ENCODE measurements at regions not wholly inside any gene's neighbourhood (a gene's known extent, or its start where the extent isn't known, plus 50 kb on each side); places are given as distances from the start of the nearest gene placed in this dataset.
A peak's percentile ranks its signal among the peaks of the same experiment; 100 is the strongest.

GRCh38 chr15:89015412-89016097 is 72.7 kb upstream of the ABHD2 start:
- Histone ChIP-seq H3K4me1 (ENCODE audit: control insufficient read depth in 2 of 2, insufficient read depth in 1 of 2, low read depth in 1 of 2, low read length in 2 of 2) (peaks cover 4 to 7% of the 10 kb centered on the region in 2 donors), H2AFZ (ENCODE audit: low read length) (no peak overlapping the region), H2BK12ac (ENCODE audit: low read length) (no peak overlapping the region), H3K9ac (ENCODE audit: low read depth, low read length, poor library complexity) (no peak overlapping the region), H2BK5ac (ENCODE audit: low read length) (no peak overlapping the region), H4K8ac (ENCODE audit: low read depth, low read length) (no peak overlapping the region), H4K91ac (ENCODE audit: low read depth, low read length, poor library complexity) (no peak overlapping the region), H3K27ac (replicated peaks; ENCODE audit: low read length) (no peak overlapping the region), H3K4me3 (ENCODE audit: low read length in 2 of 2) (no peak overlapping the region), H3K27me3 (ENCODE audit: control insufficient read depth in 3 of 3, insufficient read depth in 3 of 3, low read depth in 1 of 3, low read length in 3 of 3) (peaks cover 0 to 15% (median 0%) of the 10 kb centered on the region in 3 experiments), H3K79me1 (ENCODE audit: low read depth, low read length) (no peaks in the 10 kb centered on the region), H3K18ac (ENCODE audit: low read length) (no peak overlapping the region), H3K14ac (ENCODE audit: low read length) (no peak overlapping the region), H2BK120ac (ENCODE audit: low read depth, low read length) (no peak overlapping the region), H2AK5ac (ENCODE audit: low read depth, low read length) (no peak overlapping the region), H3K9me3 (replicated peaks in 1 of 2; ENCODE audit: control insufficient read depth in 2 of 2, insufficient read depth in 1 of 2, low read depth in 1 of 2, low read length in 2 of 2) (peaks cover 0 to 5% of the 10 kb centered on the region in 2 donors), H3K4ac (ENCODE audit: low read length) (no peak overlapping the region), H2BK15ac (ENCODE audit: low read length) (no peak overlapping the region), H3K36me3 (replicated peaks in 1 of 2; ENCODE audit: control insufficient read depth in 2 of 2, insufficient read depth in 2 of 2, low read length in 2 of 2) (no peaks in the 10 kb centered on the region), H3K23ac (ENCODE audit: low read depth, low read length, poor library complexity) (no peak overlapping the region), H3K4me2 (ENCODE audit: insufficient read depth, low read length, poor library complexity, severe bottlenecking) (no peak overlapping the region)
- no CpG with 5 or more reads among the region's 5 CpGs for WGBS, 2 donors (ENCODE audit: extremely low coverage in 2 of 2, insufficient read length in 2 of 2, insufficient replicate concordance in 1 of 2)
- DNase-seq (ENCODE audit: low spot score), result no peak

DNA sequence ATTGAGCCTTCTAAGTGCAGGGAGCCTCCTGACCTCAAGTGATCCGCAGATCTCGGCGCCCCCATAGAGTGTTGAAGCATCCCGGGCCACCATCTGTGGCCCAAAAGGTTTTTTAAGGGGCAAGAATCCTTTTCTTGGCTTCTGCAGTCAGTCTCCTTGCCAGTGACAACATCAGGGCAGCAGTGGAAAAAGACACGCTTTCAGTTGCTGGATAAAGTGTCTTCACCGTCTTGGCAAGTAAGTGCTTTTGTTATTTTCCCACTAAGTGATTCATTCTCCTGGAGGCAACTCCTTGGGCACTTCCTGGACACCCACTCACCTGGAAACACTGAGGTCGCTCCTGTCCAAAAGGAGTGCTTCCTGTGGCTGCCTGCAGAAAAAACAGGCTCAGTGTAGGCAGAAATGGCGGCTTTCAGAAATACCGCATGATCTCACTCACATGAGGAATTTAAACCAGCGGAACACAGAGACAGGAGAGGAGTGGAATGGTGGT is 71.7 kb upstream of the ABHD2 start:
- Histone ChIP-seq H2BK15ac (ENCODE audit: low read length) (no peak overlapping the region), H3K9ac (ENCODE audit: low read depth, low read length, poor library complexity) (no peak overlapping the region), H2BK12ac (ENCODE audit: low read length) (no peak overlapping the region), H3K4me2 (ENCODE audit: insufficient read depth, low read length, poor library complexity, severe bottlenecking) (no peak overlapping the region), H3K4me3 (ENCODE audit: low read length in 2 of 2) (no peak overlapping the region), H3K14ac (ENCODE audit: low read length) (no peak overlapping the region), H2BK120ac (ENCODE audit: low read depth, low read length) (no peak overlapping the region), H3K18ac (ENCODE audit: low read length) (no peak overlapping the region), H2AFZ (ENCODE audit: low read length) (peak overlapping the region; percentile 55), H4K8ac (ENCODE audit: low read depth, low read length) (no peak overlapping the region), H3K4ac (ENCODE audit: low read length) (no peak overlapping the region), H3K36me3 (replicated peaks in 1 of 2; ENCODE audit: control insufficient read depth in 2 of 2, insufficient read depth in 2 of 2, low read length in 2 of 2) (no peaks in the 10 kb centered on the region), H2AK5ac (ENCODE audit: low read depth, low read length) (no peak overlapping the region), H2BK5ac (ENCODE audit: low read length) (no peak overlapping the region), H3K27me3 (ENCODE audit: control insufficient read depth in 3 of 3, insufficient read depth in 3 of 3, low read depth in 1 of 3, low read length in 3 of 3) (peaks cover 0 to 15% (median 0%) of the 10 kb centered on the region in 3 experiments), H3K23ac (ENCODE audit: low read depth, low read length, poor library complexity) (no peak overlapping the region), H3K27ac (replicated peaks; ENCODE audit: low read length) (no peak overlapping the region), H4K91ac (ENCODE audit: low read depth, low read length, poor library complexity) (no peak overlapping the region), H3K4me1 (ENCODE audit: control insufficient read depth in 2 of 2, insufficient read depth in 1 of 2, low read depth in 1 of 2, low read length in 2 of 2) (peaks cover 4 to 7% of the 10 kb centered on the region in 2 donors), H3K9me3 (replicated peaks in 1 of 2; ENCODE audit: control insufficient read depth in 2 of 2, insufficient read depth in 1 of 2, low read depth in 1 of 2, low read length in 2 of 2) (peaks cover 0 to 5% of the 10 kb centered on the region in 2 donors), H3K79me1 (ENCODE audit: low read depth, low read length) (no peaks in the 10 kb centered on the region)
- WGBS, 2 donors (ENCODE audit: extremely low coverage in 2 of 2, insufficient read length in 2 of 2, insufficient replicate concordance in 1 of 2), result no CpG with 5 or more reads among the region's 10 CpGs
- no peak for DNase-seq (ENCODE audit: low spot score)

DNA sequence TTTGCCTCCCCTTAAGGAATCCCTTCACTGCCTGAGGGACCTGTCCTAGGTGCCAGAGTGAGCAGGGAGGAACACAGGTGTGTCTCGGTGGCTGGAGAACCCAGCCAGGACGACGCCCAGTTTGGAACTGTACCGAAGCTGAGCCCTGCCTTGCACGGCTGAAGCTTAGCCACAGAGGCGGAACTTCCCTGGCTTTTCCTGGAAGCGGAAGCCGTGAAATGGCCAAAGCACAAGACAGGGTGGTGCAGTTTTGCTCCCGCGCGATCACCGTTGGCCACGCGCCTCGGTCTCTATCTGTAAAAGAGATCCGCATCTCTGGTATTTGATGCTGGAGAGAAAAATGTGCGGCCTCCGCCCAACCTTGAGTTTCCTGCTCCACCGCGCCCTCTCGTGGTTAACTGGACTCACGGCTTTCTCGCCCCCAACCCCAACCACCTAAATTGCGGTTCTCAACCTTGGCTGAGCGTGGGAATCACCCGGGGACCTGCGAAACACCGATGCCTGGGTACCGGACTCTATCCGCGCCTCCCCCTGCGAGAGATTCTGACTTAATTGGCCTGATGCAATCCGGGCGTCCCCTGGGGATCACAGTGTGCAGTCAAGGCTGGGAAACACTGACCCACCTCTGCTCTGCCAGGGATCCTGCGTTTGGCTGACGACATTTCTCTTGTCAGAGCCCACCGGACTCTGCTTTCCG is 70.7 kb upstream of the ABHD2 start:
- Histone ChIP-seq H2BK15ac (ENCODE audit: low read length) (peak overlapping the region; percentile 46), H3K14ac (ENCODE audit: low read length) (no peak overlapping the region), H3K9ac (ENCODE audit: low read depth, low read length, poor library complexity) (peak overlapping the region; percentile 36), H3K27ac (replicated peaks; ENCODE audit: low read length) (no peak overlapping the region), H3K4me1 (ENCODE audit: control insufficient read depth in 2 of 2, insufficient read depth in 1 of 2, low read depth in 1 of 2, low read length in 2 of 2) (peaks cover 4 to 7% of the 10 kb centered on the region in 2 donors), H3K27me3 (ENCODE audit: control insufficient read depth in 3 of 3, insufficient read depth in 3 of 3, low read depth in 1 of 3, low read length in 3 of 3) (peaks cover 0 to 20% (median 0%) of the 10 kb centered on the region in 3 experiments), H2BK120ac (ENCODE audit: low read depth, low read length) (no peak overlapping the region), H4K91ac (ENCODE audit: low read depth, low read length, poor library complexity) (no peak overlapping the region), H3K23ac (ENCODE audit: low read depth, low read length, poor library complexity) (no peak overlapping the region), H2BK12ac (ENCODE audit: low read length) (no peak overlapping the region), H4K8ac (ENCODE audit: low read depth, low read length) (no peak overlapping the region), H3K4ac (ENCODE audit: low read length) (no peak overlapping the region), H3K9me3 (replicated peaks in 1 of 2; ENCODE audit: control insufficient read depth in 2 of 2, insufficient read depth in 1 of 2, low read depth in 1 of 2, low read length in 2 of 2) (peaks cover 0 to 5% of the 10 kb centered on the region in 2 donors), H3K18ac (ENCODE audit: low read length) (peak overlapping the region; percentile 81), H3K79me1 (ENCODE audit: low read depth, low read length) (no peaks in the 10 kb centered on the region), H2AK5ac (ENCODE audit: low read depth, low read length) (no peak overlapping the region), H3K4me3 (ENCODE audit: low read length in 2 of 2) (peak overlapping the region; percentile 13 to 47), H3K4me2 (ENCODE audit: insufficient read depth, low read length, poor library complexity, severe bottlenecking) (peak overlapping the region; percentile 48), H3K36me3 (replicated peaks in 1 of 2; ENCODE audit: control insufficient read depth in 2 of 2, insufficient read depth in 2 of 2, low read length in 2 of 2) (no peaks in the 10 kb centered on the region), H2AFZ (ENCODE audit: low read length) (peak overlapping the region; percentile 64), H2BK5ac (ENCODE audit: low read length) (no peak overlapping the region)
- no CpG with 5 or more reads among the region's 38 CpGs for WGBS, 2 donors (ENCODE audit: extremely low coverage in 2 of 2, insufficient read length in 2 of 2, insufficient replicate concordance in 1 of 2)
- peak; percentile 80 for DNase-seq (ENCODE audit: low spot score)

DNA sequence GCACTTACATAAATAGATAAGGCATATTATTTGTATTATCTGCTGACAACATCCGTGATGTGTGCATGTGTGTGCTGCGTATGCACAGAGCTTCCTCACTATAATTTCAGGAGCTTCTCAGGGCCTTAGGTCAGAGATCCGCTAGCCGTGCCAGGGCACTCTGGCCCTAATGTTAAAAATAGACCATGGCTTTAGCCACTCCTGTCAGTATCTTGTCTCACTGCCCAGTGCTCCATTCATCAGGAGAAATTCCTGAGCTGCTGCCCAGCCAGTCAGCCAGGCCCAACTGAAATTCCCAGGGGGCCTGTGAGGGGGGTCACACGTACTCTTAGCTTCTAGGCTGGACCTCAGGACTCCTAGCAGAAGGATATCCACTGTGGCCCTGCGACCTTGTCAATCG is 70.0 kb upstream of the ABHD2 start:
- Histone ChIP-seq H3K4me3 (ENCODE audit: low read length in 2 of 2) (no peak overlapping the region), H3K23ac (ENCODE audit: low read depth, low read length, poor library complexity) (no peak overlapping the region)
- no peak for DNase-seq (ENCODE audit: low spot score)

More for the DNA sequence above, 70.0 kb upstream of the ABHD2 start:
- Histone ChIP-seq H3K9me3 (replicated peaks in 1 of 2; ENCODE audit: control insufficient read depth in 2 of 2, insufficient read depth in 1 of 2, low read depth in 1 of 2, low read length in 2 of 2) (peaks cover 0 to 5% of the 10 kb centered on the region in 2 donors), H3K18ac (ENCODE audit: low read length) (no peak overlapping the region), H3K9ac (ENCODE audit: low read depth, low read length, poor library complexity) (no peak overlapping the region), H4K8ac (ENCODE audit: low read depth, low read length) (no peak overlapping the region), H3K27me3 (ENCODE audit: control insufficient read depth in 3 of 3, insufficient read depth in 3 of 3, low read depth in 1 of 3, low read length in 3 of 3) (peaks cover 0 to 20% (median 0%) of the 10 kb centered on the region in 3 experiments), H3K14ac (ENCODE audit: low read length) (no peak overlapping the region), H3K4me2 (ENCODE audit: insufficient read depth, low read length, poor library complexity, severe bottlenecking) (no peak overlapping the region), H2BK12ac (ENCODE audit: low read length) (no peak overlapping the region), H3K4me1 (ENCODE audit: control insufficient read depth in 2 of 2, insufficient read depth in 1 of 2, low read depth in 1 of 2, low read length in 2 of 2) (peaks cover 4 to 7% of the 10 kb centered on the region in 2 donors), H2BK5ac (ENCODE audit: low read length) (no peak overlapping the region), H3K79me1 (ENCODE audit: low read depth, low read length) (no peaks in the 10 kb centered on the region), H2BK15ac (ENCODE audit: low read length) (no peak overlapping the region), H2AFZ (ENCODE audit: low read length) (peak overlapping the region; percentile 64), H3K27ac (replicated peaks; ENCODE audit: low read length) (no peak overlapping the region), H3K4ac (ENCODE audit: low read length) (no peak overlapping the region), H2AK5ac (ENCODE audit: low read depth, low read length) (no peak overlapping the region), H3K36me3 (replicated peaks in 1 of 2; ENCODE audit: control insufficient read depth in 2 of 2, insufficient read depth in 2 of 2, low read length in 2 of 2) (no peaks in the 10 kb centered on the region), H4K91ac (ENCODE audit: low read depth, low read length, poor library complexity) (no peak overlapping the region), H2BK120ac (ENCODE audit: low read depth, low read length) (no peak overlapping the region)
- no CpG with 5 or more reads among the region's 7 CpGs for whole genome bisulfite sequencing, 2 donors (ENCODE audit: extremely low coverage in 2 of 2, insufficient read length in 2 of 2, insufficient replicate concordance in 1 of 2)
